GM12878 (cell line): ENCODE measurements at regions not wholly inside any gene's neighbourhood (a gene's known extent, or its start where the extent isn't known, plus 50 kb on each side); places are given as distances from the start of the nearest gene placed in this dataset.

Source experiments
- CBX3 ChIP-seq: fragments of 200-600 bp; sonication (generic); IDR thresholded peaks from 2 replicates; pipeline ENCODE4 v1.6.1; 2016; ENCODE audit warnings: low read depth, borderline replicate concordance
- FOXK2 ChIP-seq: fragments of 450-650 bp; IDR thresholded peaks from 2 replicates; pipeline ENCODE4 v1.6.1; 2017; ENCODE audit warnings: mild to moderate bottlenecking, moderate library complexity
- HSF1 ChIP-seq: fragments of 150-350 bp; IDR thresholded peaks from 2 replicates; pipeline ENCODE4 v1.6.1; 2014; ENCODE audit warnings: mild to moderate bottlenecking, low read depth, low read length
- JUND ChIP-seq: IDR thresholded peaks from 2 replicates; pipeline ENCODE4 v1.6.1; 2012; ENCODE audit warnings: low read depth, mild to moderate bottlenecking, low read length, improper control_type of control experiment, moderate library complexity
- NKRF ChIP-seq: fragments of 450-650 bp; conservative IDR thresholded peaks from 2 replicates; pipeline ENCODE4 v1.6.1; 2017; ENCODE audit warnings: mild to moderate bottlenecking, moderate library complexity
- POLR2AphosphoS5 ChIP-seq: IDR thresholded peaks from 2 replicates; pipeline ENCODE4 v1.6.1; 2011; ENCODE audit warnings: mild to moderate bottlenecking, low read length, inconsistent platforms
- ZBTB11 ChIP-seq: fragments of 450-650 bp; formaldehyde crosslinking; IDR thresholded peaks from 2 replicates; pipeline ENCODE4 v1.5.0; 2022; ENCODE audit warnings: mild to moderate bottlenecking, missing genetic modification characterization

GRCh38 chrX:20803971-20804370 lies 537.3 kb upstream of the RPS6KA3 start (continued):
- TF ChIP-seq HSF1 = no peak
- TF ChIP-seq FOXK2 = no peak
- TF ChIP-seq POLR2AphosphoS5 = no peak
- TF ChIP-seq NKRF = no peak
- TF ChIP-seq JUND = no peak
- TF ChIP-seq CBX3 = no peak
- no peak for TF ChIP-seq ZBTB11 (CRISPR knock-in tag)
